Heart right ventricle (tissue), 16 donors: ENCODE measurements at regions not wholly inside any gene's neighbourhood (a gene's known extent, or its start where the extent isn't known, plus 50 kb on each side); places are given as distances from the start of the nearest gene placed in this dataset.

Experiments
- ATAC-seq, 8 donors: fragments of 200-7000 bp; cut with Tn5 transposase; one replicate each; pipeline ENCODE4 v1.9.1; 2020; ENCODE audit warnings: mild to moderate bottlenecking in 8 of 8, moderate library complexity in 8 of 8, moderate number of reproducible peaks in 1 of 8
- DNase-seq, 2 donors: peaks; one replicate each; pipeline ENCODE4 v3.0.0-alpha.2; 2020
- H3K27ac ChIP-seq, 10 donors: fragments of 200-600 bp; sonication (generic) in 2 of 10; one replicate each; pipeline versions ENCODE4 v1.5.0 to v1.8.0; 2020 to 2022; ENCODE audit warnings: mild to moderate bottlenecking in 3 of 10
- H3K27me3 ChIP-seq, 7 donors: fragments of 200-600 bp; one replicate each; pipeline ENCODE4 v1.8.0; 2021 to 2022; ENCODE audit warnings: mild to moderate bottlenecking in 2 of 7
- H3K36me3 ChIP-seq, 9 donors: fragments of 200-600 bp; sonication (generic) in 1 of 9; one replicate each; pipeline versions ENCODE4 v1.5.0 to v1.8.0; 2020 to 2022; ENCODE audit warnings: mild to moderate bottlenecking in 2 of 9
- H3K4me1 ChIP-seq, 9 donors: fragments of 200-600 bp; sonication (generic) in 1 of 9; one replicate each; pipeline versions ENCODE4 v1.5.0 to v1.8.0; 2020 to 2022; ENCODE audit warnings: mild to moderate bottlenecking in 4 of 9
- H3K4me3 ChIP-seq, 10 donors: fragments of 200-600 bp; sonication (generic) in 2 of 10; one replicate each; pipeline versions ENCODE4 v1.5.0 to v1.8.0; 2020 to 2022; ENCODE audit warnings: mild to moderate bottlenecking in 7 of 10, moderate library complexity in 2 of 10
- H3K9me3 ChIP-seq, 11 donors: fragments of 200-600 bp in 10 of 11; sonication (generic) in 2 of 11; one replicate each; pipeline versions ENCODE4 v1.5.0 to v1.8.0; 2013 to 2022; ENCODE audit warnings: mild to moderate bottlenecking in 2 of 11, control low read depth in 1 of 11, moderate library complexity in 1 of 11
- WGBS, 2 donors: extraction: QIAGEN DNeasy Blood & Tissue Kit; methylation state at CpG; one replicate each; pipeline ENCODE4 v1.1.7; 2013; ENCODE audit warnings: inconsistent platforms in 1 of 2; 5-methylcytosine and 5-hydroxymethylcytosine counted together
- intact Hi-C, 10 donors: fragments of 100-400 bp; cut with DNase I; formaldehyde crosslinking; loops; one replicate each; pipeline versions ENCODE4 v1.11.1 to v1.14.2; 2022
- TF ChIP-seq, protein P1 (sequence below), 9 donors: fragments of 200-600 bp; sonication (generic) in 2 of 9; IDR thresholded peaks; one replicate each; pipeline versions ENCODE4 v1.5.0 to v1.8.0; 2021 to 2022; ENCODE audit warnings: antibody characterized with exemption in 9 of 9, mild to moderate bottlenecking in 5 of 9, moderate library complexity in 1 of 9
- donor health status: Arrhythmogenic right ventricular cardiomyopathy.
- donor health status: ischemic (EF 13 %, LVEDD 7.1; RV severe dilation, severe dysfunction).
- donor health status: healthy with polysubstance abuse.
- donor health status: DM: no; HTN: yes; CAD: no.
- donor health status: DM: no; HTN: no; CAD: no.
- donor health status: ischemic (EF 25% LVEDD 6.9; RV normal size, moderate dysfunction).
- donor health status: ischemic (EF 25% LVEDD 5.7; RV mildly dilated, moderate dysfunction).
- donor health status: healthy.
- donor health status: DM: yes; HTN: yes; CAD: no.
- donor health status: Ischemic cardiomyopathy.
- donor health status: ischemic (EF 35%, LVEDD 5.7; RV mildly dilated, moderate dysfunction).
- donor health status: nonischemic (EF 11% LVEDD 7.7; RV severe dilation, severe dysfunction).
- donor health status: DM: yes; HTN: yes; CAD: no.
- donor health status: PGD.
- donor health status: ischemic (EF 29% LVEDD 5.4; RV normal size, mild dysfunction).
- donor health status: nonischemic (EF 23%, LVEDD 6.1; RV moderate dilation, normal function).

DNA sequence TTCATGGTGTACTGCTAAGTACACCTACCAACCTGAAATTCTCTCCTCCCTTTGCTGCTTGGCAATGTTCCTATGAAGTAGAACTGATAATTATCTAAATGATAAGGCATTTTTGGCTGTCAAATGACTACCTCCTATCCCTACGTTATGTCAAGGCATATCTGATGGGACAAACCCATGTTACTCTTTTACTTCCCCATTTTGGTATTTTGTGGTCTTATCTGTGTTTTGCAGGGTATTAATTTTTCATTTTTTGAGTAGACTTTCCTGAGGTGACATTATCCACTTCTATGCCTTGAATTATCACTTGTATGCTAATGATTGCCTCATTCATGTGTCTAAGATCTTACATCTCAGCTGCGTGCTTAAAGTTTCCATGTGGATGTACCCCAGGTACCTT is 499.6 kb upstream of the B3GALT2 start:
- intact Hi-C loops = no loop called here
- Histone ChIP-seq H3K4me1 (peaks cover 0 to 3% (median 0%) of the 10 kb centered on the region in 9 donors), H3K4me3 (no peak overlapping the region), H3K9me3 (no peaks in the 10 kb centered on the region), H3K27ac (no peak overlapping the region), H3K27me3 (no peaks in the 10 kb centered on the region), H3K36me3 (no peaks in the 10 kb centered on the region)
- 75 to 84% methylated on average over 2 of the region's 2 CpGs for WGBS, 2 donors
- ATAC-seq (no peak), DNase-seq (no peak)
- TF ChIP-seq, protein P1, sequence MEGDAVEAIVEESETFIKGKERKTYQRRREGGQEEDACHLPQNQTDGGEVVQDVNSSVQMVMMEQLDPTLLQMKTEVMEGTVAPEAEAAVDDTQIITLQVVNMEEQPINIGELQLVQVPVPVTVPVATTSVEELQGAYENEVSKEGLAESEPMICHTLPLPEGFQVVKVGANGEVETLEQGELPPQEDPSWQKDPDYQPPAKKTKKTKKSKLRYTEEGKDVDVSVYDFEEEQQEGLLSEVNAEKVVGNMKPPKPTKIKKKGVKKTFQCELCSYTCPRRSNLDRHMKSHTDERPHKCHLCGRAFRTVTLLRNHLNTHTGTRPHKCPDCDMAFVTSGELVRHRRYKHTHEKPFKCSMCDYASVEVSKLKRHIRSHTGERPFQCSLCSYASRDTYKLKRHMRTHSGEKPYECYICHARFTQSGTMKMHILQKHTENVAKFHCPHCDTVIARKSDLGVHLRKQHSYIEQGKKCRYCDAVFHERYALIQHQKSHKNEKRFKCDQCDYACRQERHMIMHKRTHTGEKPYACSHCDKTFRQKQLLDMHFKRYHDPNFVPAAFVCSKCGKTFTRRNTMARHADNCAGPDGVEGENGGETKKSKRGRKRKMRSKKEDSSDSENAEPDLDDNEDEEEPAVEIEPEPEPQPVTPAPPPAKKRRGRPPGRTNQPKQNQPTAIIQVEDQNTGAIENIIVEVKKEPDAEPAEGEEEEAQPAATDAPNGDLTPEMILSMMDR (IDR thresholded peaks at IDR 0.05) = no peak

DNA sequence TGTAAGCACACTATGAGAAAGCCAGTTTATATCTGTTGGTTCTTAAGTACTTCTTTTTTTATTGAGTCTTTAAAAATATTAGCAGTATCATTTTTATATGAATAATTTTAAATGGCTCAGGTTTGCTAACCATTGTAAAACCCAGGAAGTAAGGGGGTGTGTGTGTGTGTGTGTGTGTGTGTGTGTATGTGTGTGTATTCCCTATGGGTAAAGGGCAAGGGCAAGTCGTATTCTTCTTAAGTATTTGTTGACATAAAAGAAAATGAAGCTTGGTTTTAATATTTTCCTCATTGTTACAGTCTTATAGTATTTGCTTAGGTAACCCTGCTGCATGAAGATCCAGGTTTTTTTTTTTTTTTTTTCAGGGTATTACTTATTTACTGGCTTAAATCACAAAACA is 495.0 kb upstream of the B3GALT2 start:
- TF ChIP-seq, protein P1 (IDR thresholded peaks at IDR 0.05) = no peak
- ATAC-seq = no peak
- intact Hi-C loops = no loop called here
- H3K4me3 ChIP-seq = no peak overlapping the region
- H3K36me3 ChIP-seq = no peaks in the 10 kb centered on the region
- H3K27ac ChIP-seq = peak overlapping the region in 3 of 10 donors; percentile 15 to 36 (median 33)
- no peaks in the 10 kb centered on the region for H3K9me3 ChIP-seq
- no peak for DNase-seq
- no peaks in the 10 kb centered on the region for H3K27me3 ChIP-seq
- H3K4me1 ChIP-seq = peaks cover 0 to 14% (median 0%) of the 10 kb centered on the region in 9 donors
- 25 to 42% methylated on average over 1 of the region's 1 CpG for WGBS, 2 donors

DNA sequence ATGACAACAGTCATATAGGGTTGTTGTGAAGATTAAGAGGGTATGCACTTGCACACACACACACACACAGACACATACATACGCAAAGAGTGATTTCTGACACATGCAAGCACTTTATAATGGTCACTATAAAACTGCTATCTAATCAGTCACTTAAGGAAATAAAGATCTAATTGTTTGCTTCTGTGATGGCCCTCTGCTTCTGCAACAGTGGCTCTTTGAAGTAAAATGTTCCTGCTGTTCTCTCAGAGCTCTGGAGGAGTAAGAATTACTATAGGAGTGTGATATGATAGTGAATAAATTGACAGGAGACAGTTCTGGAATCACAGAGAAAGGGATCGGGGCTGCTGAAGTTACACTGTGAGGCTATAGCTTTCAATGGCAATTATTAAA is 494.5 kb upstream of the B3GALT2 start:
- Histone ChIP-seq H3K27me3 (no peaks in the 10 kb centered on the region), H3K9me3 (no peaks in the 10 kb centered on the region), H3K4me3 (no peak overlapping the region), H3K36me3 (no peaks in the 10 kb centered on the region), H3K27ac (peak overlapping the region in 5 of 10 donors; percentile 15 to 48 (median 33)), H3K4me1 (peaks cover 0 to 14% (median 0%) of the 10 kb centered on the region in 9 donors)
- ATAC-seq (peak in 1 of 8 donors; percentile 19), DNase-seq (no peak)
- WGBS, 2 donors = 21 to 33% methylated on average over 2 of the region's 2 CpGs
- intact Hi-C loops = no loop called here
- TF ChIP-seq, protein P1 (IDR thresholded peaks at IDR 0.05) = no peak

DNA sequence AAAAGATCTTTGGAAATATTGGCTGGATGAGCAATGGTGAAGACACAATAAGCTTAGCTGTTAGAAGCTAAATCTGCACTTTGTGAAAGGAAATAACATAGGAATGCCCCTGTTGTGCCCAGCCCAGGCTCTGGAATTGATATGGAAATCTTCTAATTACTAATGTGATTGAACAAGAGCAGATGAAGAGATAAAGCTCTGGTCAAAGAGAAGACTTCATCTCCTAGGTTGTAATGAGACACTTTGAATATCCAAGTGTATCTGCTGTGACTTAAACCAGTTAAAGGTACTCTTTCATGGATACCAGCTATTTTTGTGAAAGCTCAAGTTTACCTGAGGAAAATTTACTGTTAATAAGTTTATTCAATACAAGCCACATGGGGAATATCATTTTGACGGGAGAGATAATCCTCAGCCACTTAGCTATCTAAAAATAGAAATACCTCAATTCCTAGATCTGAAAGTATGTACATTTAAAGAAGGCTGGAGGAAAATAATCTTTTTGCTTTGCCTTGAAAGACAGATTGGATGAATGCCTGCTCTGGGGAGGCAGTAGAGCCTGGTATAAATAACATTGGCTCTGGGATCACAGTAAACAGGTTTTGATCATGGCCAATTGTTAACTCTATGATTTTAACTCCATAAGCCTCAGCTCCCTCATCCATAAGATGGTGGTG is 494.0 kb upstream of the B3GALT2 start:
- no peaks in the 10 kb centered on the region for H3K9me3 ChIP-seq
- peaks cover 0 to 14% (median 0%) of the 10 kb centered on the region in 9 donors for H3K4me1 ChIP-seq
- TF ChIP-seq, protein P1 (IDR thresholded peaks at IDR 0.05) = no peak
- 7 to 19% methylated on average over 1 of the region's 1 CpG for WGBS, 2 donors
- H3K27me3 ChIP-seq = no peaks in the 10 kb centered on the region
- ATAC-seq = peak in 4 of 8 donors; percentile 55 to 82 (median 59)
- no peak overlapping the region for H3K4me3 ChIP-seq
- no peak for DNase-seq
- H3K36me3 ChIP-seq = no peaks in the 10 kb centered on the region
- H3K27ac ChIP-seq = peak overlapping the region in 5 of 10 donors; percentile 15 to 58 (median 36)
- intact Hi-C loops = no loop called here
